Ascending aorta (tissue), 2 donors: ENCODE measurements at regions not wholly inside any gene's neighbourhood (a gene's known extent, or its start where the extent isn't known, plus 50 kb on each side); places are given as distances from the start of the nearest gene placed in this dataset.

ENCODE experiments used
- DNase-seq, 2 donors: peaks; one replicate each; pipeline ENCODE4 v3.0.0-alpha.2; 2019; ENCODE audit warnings: low spot score in 2 of 2
- H3K27ac ChIP-seq, 2 donors: fragments of 200-600 bp; sonication (generic); one replicate each; pipeline ENCODE4 v1.5.1; 2016 to 2017; ENCODE audit warnings: mild to moderate bottlenecking in 1 of 2
- H3K27me3 ChIP-seq: fragments of 200-600 bp; sonication (generic); one replicate; pipeline ENCODE4 v1.5.1; 2017
- H3K36me3 ChIP-seq, 2 donors: fragments of 200-600 bp; sonication (generic); one replicate each; pipeline ENCODE4 v1.5.1; 2016
- H3K4me1 ChIP-seq, 2 donors: fragments of 200-600 bp; sonication (generic); one replicate each; pipeline ENCODE4 v1.5.1; 2016 to 2017; ENCODE audit warnings: mild to moderate bottlenecking in 1 of 2
- H3K4me3 ChIP-seq, 2 donors: fragments of 200-600 bp; sonication (generic); one replicate each; pipeline ENCODE4 v1.5.1; 2016 to 2017; ENCODE audit warnings: mild to moderate bottlenecking in 1 of 2
- H3K9me3 ChIP-seq, 2 donors: fragments of 200-600 bp; sonication (generic); one replicate each; pipeline ENCODE4 v1.5.1; 2016
- CTCF ChIP-seq, 3 experiments: fragments of 200-600 bp in 2 of 3; fragments of 450-650 bp in 1 of 3; sonication (generic) in 2 of 3; IDR thresholded peaks; one replicate each; pipeline ENCODE4 v1.5.1; 2016 to 2019; ENCODE audit warnings: antibody characterized with exemption in 3 of 3, mild to moderate bottlenecking in 1 of 3, moderate library complexity in 1 of 3
- intact Hi-C: fragments of 100-400 bp; cut with DNase I; formaldehyde crosslinking; loops from one replicate; pipeline ENCODE4 v1.15.1; 2023

- Histone ChIP-seq H3K27me3 (no peaks in the 10 kb centered on the region), H3K36me3 (no peaks in the 10 kb centered on the region), H3K4me1 (no peaks in the 10 kb centered on the region), H3K27ac (no peak overlapping the region), H3K4me3 (no peak overlapping the region), H3K9me3 (no peaks in the 10 kb centered on the region)
- intact Hi-C loops: no loop called here
- TF ChIP-seq CTCF (IDR thresholded peaks at IDR 0.05): no peak
- DNase-seq: no peak
Measured at GRCh38 chr13:62085337-62086229, 669.9 kb upstream of the PCDH20 start.

GRCh38 chr13:62084728-62085127, 669.1 kb upstream of the PCDH20 start:
- intact Hi-C loops: no loop called here
- TF ChIP-seq CTCF (IDR thresholded peaks at IDR 0.05): no peak
- no peaks in the 10 kb centered on the region for H3K9me3 ChIP-seq
- no peaks in the 10 kb centered on the region for H3K36me3 ChIP-seq
- no peak overlapping the region for H3K4me3 ChIP-seq
- no peak overlapping the region for H3K27ac ChIP-seq
- H3K4me1 ChIP-seq: no peaks in the 10 kb centered on the region
- H3K27me3 ChIP-seq: no peaks in the 10 kb centered on the region
- DNase-seq: no peak

- no peaks in the 10 kb centered on the region for H3K4me1 ChIP-seq
- H3K4me3 ChIP-seq: no peak overlapping the region
- no peak overlapping the region for H3K27ac ChIP-seq
- intact Hi-C loops: no loop called here
- TF ChIP-seq CTCF (IDR thresholded peaks at IDR 0.05): no peak
- no peak for DNase-seq
- H3K36me3 ChIP-seq: no peaks in the 10 kb centered on the region
- H3K27me3 ChIP-seq: no peaks in the 10 kb centered on the region
- H3K9me3 ChIP-seq: no peaks in the 10 kb centered on the region
Measured at GRCh38 chr13:62067821-62068220, 652.2 kb upstream of the PCDH20 start.

- H3K27ac ChIP-seq: no peak overlapping the region
- intact Hi-C loops: no loop called here
- H3K27me3 ChIP-seq: no peaks in the 10 kb centered on the region
- no peaks in the 10 kb centered on the region for H3K4me1 ChIP-seq
- no peak for TF ChIP-seq CTCF (IDR thresholded peaks at IDR 0.05)
- no peaks in the 10 kb centered on the region for H3K9me3 ChIP-seq
- no peak for DNase-seq
- H3K4me3 ChIP-seq: no peak overlapping the region
- no peaks in the 10 kb centered on the region for H3K36me3 ChIP-seq
Measured at GRCh38 chr13:62065016-62065415, 649.4 kb upstream of the PCDH20 start.

GRCh38 chr13:62061751-62062150, 646.1 kb upstream of the PCDH20 start:
- no peaks in the 10 kb centered on the region for H3K9me3 ChIP-seq
- H3K36me3 ChIP-seq: no peaks in the 10 kb centered on the region
- no peak for TF ChIP-seq CTCF (IDR thresholded peaks at IDR 0.05)
- H3K27ac ChIP-seq: no peak overlapping the region
- H3K27me3 ChIP-seq: no peaks in the 10 kb centered on the region
- intact Hi-C loops: no loop called here
- H3K4me1 ChIP-seq: no peaks in the 10 kb centered on the region
- no peak for DNase-seq
- H3K4me3 ChIP-seq: no peak overlapping the region
